GM12875 (cell line): ENCODE measurements at regions not wholly inside any gene's neighbourhood (a gene's known extent, or its start where the extent isn't known, plus 50 kb on each side); places are given as distances from the start of the nearest gene placed in this dataset.

ENCODE experiments used
- H3K4me3 ChIP-seq: one replicate; pipeline ENCODE4 v1.5.1; 2011; ENCODE audit warnings: low read depth, low read length, control low read depth
- TF ChIP-seq, protein P1 (sequence below): IDR thresholded peaks from 2 replicates; pipeline ENCODE4 v1.5.1; 2011; ENCODE audit warnings: low read depth, mild to moderate bottlenecking, control low read depth, inconsistent platforms, low read length, moderate library complexity, borderline replicate concordance; ENCODE audit not compliant: insufficient read depth

DNA sequence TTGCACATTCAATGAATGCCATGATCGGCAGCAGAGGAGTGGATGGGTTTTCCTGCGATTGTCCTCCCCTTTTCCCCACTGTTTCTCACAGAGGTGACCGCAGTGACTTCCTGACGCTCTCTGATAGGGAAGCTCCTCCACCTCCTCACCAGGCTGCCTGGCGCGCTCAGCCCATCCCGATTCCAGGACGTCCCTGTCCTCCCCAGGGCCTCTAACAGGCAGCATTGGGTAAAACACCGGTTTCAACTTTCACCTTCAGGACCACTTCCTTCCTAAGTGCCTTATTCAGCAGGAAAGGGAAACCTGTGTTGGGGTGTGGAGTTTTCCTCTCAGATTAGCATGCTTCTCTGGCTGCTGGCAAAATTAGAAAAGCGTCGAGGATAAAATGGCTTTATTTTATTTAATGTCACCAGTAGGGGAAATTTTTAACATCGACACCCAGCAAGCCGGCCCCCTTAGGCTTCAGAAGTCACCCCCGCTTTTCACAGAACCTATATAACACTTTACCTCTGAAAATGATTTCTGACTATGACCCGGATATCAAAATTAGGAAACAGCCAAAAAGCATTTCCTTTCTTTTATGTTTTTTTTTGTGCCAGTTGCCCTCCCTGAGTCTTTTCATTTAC lies 570.4 kb upstream of the GJE1 start:
- TF ChIP-seq, protein P1, sequence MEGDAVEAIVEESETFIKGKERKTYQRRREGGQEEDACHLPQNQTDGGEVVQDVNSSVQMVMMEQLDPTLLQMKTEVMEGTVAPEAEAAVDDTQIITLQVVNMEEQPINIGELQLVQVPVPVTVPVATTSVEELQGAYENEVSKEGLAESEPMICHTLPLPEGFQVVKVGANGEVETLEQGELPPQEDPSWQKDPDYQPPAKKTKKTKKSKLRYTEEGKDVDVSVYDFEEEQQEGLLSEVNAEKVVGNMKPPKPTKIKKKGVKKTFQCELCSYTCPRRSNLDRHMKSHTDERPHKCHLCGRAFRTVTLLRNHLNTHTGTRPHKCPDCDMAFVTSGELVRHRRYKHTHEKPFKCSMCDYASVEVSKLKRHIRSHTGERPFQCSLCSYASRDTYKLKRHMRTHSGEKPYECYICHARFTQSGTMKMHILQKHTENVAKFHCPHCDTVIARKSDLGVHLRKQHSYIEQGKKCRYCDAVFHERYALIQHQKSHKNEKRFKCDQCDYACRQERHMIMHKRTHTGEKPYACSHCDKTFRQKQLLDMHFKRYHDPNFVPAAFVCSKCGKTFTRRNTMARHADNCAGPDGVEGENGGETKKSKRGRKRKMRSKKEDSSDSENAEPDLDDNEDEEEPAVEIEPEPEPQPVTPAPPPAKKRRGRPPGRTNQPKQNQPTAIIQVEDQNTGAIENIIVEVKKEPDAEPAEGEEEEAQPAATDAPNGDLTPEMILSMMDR = no peak
- no peak overlapping the region for H3K4me3 ChIP-seq

DNA sequence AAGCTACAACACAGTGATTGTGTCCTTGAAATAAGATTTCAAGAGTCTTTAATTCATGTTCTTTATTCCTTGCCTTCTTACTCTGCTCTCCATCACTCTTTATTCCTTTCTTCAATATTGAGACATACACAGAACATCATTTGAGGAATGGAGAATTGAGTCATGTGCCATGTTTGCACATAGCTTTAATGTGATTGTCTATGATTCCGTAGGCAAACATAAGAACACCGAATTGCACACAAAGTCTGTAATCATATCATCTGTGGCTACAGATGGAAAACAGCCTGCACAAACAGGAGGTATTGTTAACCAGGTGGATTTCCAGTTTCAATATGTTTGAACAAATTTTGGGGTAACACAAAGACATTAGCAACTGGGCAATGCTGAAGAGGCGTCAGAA lies 571.6 kb upstream of the GJE1 start:
- no peak overlapping the region for H3K4me3 ChIP-seq
- TF ChIP-seq, protein P1 = no peak

DNA sequence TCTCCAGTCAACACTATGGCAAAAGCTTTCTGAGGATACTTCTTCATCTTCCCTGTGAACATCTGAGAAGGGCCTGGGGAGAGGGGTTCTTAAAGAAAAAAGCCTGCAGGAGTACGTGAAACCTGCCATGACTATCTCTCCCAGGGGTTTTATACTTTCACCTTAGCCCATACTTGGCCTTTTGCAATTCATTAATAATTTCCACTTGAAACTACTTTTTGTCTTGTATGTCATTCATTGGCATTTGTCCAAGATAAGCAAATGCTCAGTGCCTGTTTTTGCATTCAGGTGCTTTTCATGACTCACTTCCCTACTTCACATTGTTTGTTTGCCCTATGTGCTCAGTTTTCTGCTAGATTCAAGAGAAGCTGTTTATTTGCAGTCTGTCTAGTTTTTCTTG lies 580.3 kb upstream of the GJE1 start:
- H3K4me3 ChIP-seq = no peak overlapping the region
- TF ChIP-seq, protein P1 = no peak

DNA sequence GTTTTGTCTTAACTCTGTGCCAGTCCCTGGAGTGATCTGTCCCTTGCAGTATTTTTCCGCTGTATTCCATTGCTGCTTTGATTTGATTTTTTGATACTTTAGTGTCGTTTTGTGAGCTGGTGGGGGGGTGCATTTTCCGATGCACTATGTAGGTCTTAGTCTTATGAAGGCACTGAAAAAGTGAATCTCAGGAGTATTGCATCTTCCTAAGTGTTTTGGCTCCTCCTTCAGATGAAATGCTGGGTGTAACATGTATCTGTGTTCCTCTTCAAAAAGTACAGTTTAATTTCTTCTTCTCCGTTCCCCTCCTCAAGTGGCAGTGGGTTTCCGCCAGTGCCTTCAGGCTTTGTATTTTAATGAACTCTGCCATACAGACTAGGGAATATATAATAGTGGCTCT lies 580.7 kb upstream of the GJE1 start:
- TF ChIP-seq, protein P1 = no peak
- H3K4me3 ChIP-seq = no peak overlapping the region

DNA sequence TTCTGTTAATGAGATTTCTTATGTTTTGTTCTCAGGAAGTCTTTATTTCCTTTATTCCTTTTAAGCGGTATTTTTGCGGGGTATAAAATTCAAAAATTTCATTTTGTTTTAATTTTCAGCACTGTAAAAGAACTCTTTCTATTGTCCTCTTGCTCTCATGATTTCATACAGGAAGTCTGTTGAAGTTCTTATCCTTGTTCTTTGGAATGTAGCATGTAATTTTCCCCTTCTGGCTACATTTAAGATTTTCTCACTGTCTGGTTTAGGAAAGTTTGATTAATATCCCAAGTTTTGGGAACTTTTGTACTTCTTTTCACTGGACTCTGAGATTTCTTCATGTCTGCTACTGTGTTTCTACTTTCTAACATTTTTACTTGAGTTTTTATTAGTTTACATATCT lies 581.4 kb upstream of the GJE1 start:
- TF ChIP-seq, protein P1 = no peak

DNA sequence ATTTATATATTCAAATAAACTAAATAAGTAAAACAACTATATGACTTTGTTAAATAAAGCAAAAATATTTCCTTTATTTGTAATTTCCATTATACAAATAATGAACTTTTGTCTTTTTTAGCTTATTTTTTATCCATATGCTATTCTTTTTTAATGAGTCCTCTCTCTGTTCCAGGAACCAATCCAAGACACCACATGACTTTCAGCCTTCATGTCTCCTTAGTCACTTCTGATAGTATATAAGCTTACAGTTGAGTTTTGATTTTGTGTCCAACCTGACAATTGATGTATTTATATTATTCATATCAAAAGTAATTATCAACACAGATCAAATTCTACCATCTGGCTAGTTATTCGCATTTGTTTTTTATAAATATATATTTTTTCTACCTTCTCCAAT lies 582.3 kb upstream of the GJE1 start:
- TF ChIP-seq, protein P1 = no peak
- no peak overlapping the region for H3K4me3 ChIP-seq

More for the DNA sequence above, 581.4 kb upstream of the GJE1 start:
- no peak overlapping the region for H3K4me3 ChIP-seq

DNA sequence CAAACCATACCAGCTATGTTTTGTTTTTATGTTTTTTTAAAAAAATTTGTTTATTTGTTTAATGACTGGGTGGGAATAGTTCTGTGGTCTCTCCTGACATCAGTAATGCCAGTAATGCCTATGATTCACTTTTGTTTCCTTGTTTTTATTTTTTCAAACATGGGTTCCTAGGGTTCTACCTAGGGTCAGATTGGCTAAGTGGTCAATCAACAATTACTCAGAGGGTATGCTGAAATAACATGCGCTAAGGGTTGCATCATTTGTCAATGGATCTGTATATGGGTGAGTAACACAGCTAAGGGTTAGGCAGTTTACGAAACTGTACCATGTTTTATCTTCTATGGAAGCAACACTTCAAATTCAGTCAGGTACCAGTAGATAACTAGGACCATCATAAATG lies 583.8 kb upstream of the GJE1 start:
- TF ChIP-seq, protein P1 = no peak
- no peak overlapping the region for H3K4me3 ChIP-seq
